Endothelial cell of umbilical vein (primary cell): ENCODE measurements at regions not wholly inside any gene's neighbourhood (a gene's known extent, or its start where the extent isn't known, plus 50 kb on each side); places are given as distances from the start of the nearest gene placed in this dataset.

Experiments used
- EZH2 ChIP-seq: IDR thresholded peaks from 2 replicates; pipeline ENCODE4 v1.6.1; 2012; ENCODE audit warnings: borderline replicate concordance, low read depth, mild to moderate bottlenecking, moderate library complexity, low read length, inconsistent platforms; ENCODE audit not compliant: severe bottlenecking
- FOS ChIP-seq: IDR thresholded peaks from 2 replicates; pipeline ENCODE4 v1.6.1; 2011; ENCODE audit warnings: mild to moderate bottlenecking, low read length, moderate library complexity, borderline replicate concordance; ENCODE audit not compliant: insufficient read depth
- JUN ChIP-seq: IDR thresholded peaks from 2 replicates; pipeline ENCODE4 v1.6.1; 2011; ENCODE audit warnings: borderline replicate concordance, low read depth; ENCODE audit not compliant: insufficient read length, insufficient read depth
- MYC ChIP-seq: IDR thresholded peaks from one replicate; pipeline ENCODE4 v1.6.1; 2011; ENCODE audit warnings: mild to moderate bottlenecking, low read depth, low read length
- POLR2A ChIP-seq: IDR thresholded peaks from 2 replicates; pipeline ENCODE4 v1.6.1; 2012; ENCODE audit warnings: low read depth, mild to moderate bottlenecking, control low read depth, low read length
- POLR2AphosphoS5 ChIP-seq: IDR thresholded peaks from 2 replicates; pipeline ENCODE4 v1.6.1; 2012; ENCODE audit warnings: low read depth, mild to moderate bottlenecking, control low read depth, low read length, moderate library complexity; ENCODE audit not compliant: insufficient read depth
- TF ChIP-seq, protein P1 (sequence below), 2 donors: IDR thresholded peaks; 1 replicate in 1 of 2; 2 replicates in 1 of 2; pipeline ENCODE4 v1.5.1; 2011; ENCODE audit warnings: low read length in 2 of 2, mild to moderate bottlenecking in 2 of 2, moderate library complexity in 2 of 2, control low read depth in 1 of 2, inconsistent platforms in 1 of 2, low read depth in 1 of 2; ENCODE audit not compliant: insufficient read depth in 1 of 2; ENCODE audit errors: extremely low read depth in 1 of 2
- TF ChIP-seq, protein P2 (sequence below): IDR thresholded peaks from 2 replicates; pipeline ENCODE4 v1.6.1; 2011; ENCODE audit not compliant: insufficient read depth, insufficient read length

DNA sequence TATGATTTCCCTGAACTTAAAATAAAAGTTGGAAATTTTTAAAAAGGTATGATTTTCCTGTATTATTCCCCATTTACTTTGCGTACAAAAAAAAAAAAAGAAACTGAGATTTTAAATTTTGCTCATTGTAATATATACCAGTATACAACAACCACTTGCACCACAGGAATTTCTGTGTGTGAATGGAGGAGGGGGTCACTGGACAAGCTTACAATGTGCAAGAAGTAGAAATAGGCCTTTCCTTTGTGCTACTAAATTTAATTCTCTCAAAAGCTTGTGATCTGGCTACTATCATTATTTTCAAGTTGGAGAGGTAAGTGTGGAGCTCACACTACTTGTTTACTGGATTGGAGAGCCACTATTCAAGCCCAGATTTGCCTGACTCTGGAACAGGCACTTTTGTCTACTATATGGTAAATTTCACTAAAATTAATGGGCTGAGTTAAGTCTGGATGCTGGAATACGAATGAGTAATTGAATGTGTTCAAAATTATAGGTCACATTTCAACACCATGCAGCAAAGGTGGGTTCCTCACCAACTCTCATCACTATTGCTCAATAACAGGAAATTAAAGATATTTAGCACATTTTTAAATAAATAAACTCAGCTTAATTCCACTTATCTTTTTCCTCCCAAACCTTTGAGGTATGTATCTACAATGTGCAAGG is 148.0 kb upstream of the MBNL1 start:
- TF ChIP-seq, protein P1, sequence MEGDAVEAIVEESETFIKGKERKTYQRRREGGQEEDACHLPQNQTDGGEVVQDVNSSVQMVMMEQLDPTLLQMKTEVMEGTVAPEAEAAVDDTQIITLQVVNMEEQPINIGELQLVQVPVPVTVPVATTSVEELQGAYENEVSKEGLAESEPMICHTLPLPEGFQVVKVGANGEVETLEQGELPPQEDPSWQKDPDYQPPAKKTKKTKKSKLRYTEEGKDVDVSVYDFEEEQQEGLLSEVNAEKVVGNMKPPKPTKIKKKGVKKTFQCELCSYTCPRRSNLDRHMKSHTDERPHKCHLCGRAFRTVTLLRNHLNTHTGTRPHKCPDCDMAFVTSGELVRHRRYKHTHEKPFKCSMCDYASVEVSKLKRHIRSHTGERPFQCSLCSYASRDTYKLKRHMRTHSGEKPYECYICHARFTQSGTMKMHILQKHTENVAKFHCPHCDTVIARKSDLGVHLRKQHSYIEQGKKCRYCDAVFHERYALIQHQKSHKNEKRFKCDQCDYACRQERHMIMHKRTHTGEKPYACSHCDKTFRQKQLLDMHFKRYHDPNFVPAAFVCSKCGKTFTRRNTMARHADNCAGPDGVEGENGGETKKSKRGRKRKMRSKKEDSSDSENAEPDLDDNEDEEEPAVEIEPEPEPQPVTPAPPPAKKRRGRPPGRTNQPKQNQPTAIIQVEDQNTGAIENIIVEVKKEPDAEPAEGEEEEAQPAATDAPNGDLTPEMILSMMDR (IDR thresholded peaks at IDR 0.05; ENCODE audit: extremely low read depth in 1 of 2, insufficient read depth in 1 of 2, low read depth in 1 of 2, low read length in 2 of 2): no peak
- TF ChIP-seq POLR2AphosphoS5 (no peak), FOS (no peak), EZH2 (no peak), JUN (no peak), POLR2A (no peak), MYC (no peak)
- TF ChIP-seq, protein P2, sequence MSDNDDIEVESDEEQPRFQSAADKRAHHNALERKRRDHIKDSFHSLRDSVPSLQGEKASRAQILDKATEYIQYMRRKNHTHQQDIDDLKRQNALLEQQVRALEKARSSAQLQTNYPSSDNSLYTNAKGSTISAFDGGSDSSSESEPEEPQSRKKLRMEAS: no peak
